ENCODE measurements at regions not wholly inside any gene's neighbourhood (a gene's known extent, or its start where the extent isn't known, plus 50 kb on each side); places are given as distances from the start of the nearest gene placed in this dataset.

DNA sequence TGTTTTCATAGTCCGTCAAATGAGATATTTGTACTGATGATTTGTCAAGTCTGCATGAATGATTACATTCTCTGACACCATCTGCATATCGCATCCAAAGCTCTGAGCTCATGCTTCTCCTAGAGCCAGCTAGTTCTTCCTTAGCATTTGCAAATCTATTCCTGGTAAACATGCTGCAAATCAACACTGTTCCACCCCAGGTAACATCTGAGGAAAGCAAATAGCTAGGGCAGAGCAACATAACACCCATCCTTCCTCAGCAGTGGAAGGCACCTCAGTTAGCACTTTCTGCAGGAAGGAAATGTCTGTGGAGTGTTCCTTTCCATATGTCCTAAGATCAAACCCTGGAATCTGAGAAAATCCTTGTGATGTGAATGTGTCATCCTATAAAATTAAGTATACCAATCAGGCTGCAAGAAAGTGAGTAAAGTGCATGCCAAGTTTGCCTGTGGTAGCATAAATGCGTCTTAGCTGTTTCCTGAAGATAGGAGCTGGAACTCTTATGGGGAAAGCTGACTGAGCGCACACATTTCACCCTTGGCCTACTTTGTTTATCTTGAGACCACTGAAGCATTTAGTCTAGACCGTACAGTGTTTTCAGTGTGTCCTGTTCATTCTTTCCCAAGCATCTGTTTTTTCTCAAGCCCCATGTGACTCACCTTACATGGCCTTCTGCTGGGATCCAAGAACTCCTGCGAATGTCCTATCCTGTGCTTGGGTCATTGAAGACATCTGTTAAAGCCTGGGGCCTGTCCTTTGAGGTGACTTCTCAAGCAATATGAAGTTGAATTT lies 50.9 kb upstream of the STARD4 start (continued):
- TF ChIP-seq, protein P1, sequence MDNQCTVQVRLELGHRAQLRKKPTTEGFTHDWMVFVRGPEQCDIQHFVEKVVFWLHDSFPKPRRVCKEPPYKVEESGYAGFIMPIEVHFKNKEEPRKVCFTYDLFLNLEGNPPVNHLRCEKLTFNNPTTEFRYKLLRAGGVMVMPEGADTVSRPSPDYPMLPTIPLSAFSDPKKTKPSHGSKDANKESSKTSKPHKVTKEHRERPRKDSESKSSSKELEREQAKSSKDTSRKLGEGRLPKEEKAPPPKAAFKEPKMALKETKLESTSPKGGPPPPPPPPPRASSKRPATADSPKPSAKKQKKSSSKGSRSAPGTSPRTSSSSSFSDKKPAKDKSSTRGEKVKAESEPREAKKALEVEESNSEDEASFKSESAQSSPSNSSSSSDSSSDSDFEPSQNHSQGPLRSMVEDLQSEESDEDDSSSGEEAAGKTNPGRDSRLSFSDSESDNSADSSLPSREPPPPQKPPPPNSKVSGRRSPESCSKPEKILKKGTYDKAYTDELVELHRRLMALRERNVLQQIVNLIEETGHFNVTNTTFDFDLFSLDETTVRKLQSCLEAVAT (IDR thresholded peaks at IDR 0.05), result no peak

DNA sequence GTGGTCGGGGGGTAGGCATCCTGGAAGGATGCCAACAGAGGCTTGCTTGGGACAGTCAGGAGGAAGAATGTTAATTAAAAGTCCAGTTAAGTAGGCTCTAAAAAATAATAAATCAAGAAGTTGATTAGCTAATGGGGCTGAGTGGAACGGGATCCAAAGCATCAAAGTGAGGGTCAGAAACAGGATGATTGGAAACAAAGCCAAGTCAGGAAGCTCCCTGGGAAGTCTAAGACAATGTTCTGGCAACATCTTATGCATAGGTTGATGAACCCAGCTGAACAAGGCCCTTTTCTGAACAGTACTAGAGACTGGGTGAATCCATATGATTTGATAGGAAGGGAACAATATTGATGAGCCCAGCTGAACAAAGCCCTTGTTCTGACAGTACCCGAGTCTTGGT lies 50.2 kb upstream of the STARD4 start:
- ChIA-PET RAD21 (ENCODE audit: unreplicated experiment) (no interaction called here), POLR2A (no interaction called here)
- WGBS (ENCODE audit: insufficient coverage, insufficient replicate concordance, low lambda C conversion rate, missing lambda C conversion rate), result 24% methylated on average over 3 of the region's 3 CpGs

More for the DNA sequence above, 50.2 kb upstream of the STARD4 start:
- TF ChIP-seq, protein P2, sequence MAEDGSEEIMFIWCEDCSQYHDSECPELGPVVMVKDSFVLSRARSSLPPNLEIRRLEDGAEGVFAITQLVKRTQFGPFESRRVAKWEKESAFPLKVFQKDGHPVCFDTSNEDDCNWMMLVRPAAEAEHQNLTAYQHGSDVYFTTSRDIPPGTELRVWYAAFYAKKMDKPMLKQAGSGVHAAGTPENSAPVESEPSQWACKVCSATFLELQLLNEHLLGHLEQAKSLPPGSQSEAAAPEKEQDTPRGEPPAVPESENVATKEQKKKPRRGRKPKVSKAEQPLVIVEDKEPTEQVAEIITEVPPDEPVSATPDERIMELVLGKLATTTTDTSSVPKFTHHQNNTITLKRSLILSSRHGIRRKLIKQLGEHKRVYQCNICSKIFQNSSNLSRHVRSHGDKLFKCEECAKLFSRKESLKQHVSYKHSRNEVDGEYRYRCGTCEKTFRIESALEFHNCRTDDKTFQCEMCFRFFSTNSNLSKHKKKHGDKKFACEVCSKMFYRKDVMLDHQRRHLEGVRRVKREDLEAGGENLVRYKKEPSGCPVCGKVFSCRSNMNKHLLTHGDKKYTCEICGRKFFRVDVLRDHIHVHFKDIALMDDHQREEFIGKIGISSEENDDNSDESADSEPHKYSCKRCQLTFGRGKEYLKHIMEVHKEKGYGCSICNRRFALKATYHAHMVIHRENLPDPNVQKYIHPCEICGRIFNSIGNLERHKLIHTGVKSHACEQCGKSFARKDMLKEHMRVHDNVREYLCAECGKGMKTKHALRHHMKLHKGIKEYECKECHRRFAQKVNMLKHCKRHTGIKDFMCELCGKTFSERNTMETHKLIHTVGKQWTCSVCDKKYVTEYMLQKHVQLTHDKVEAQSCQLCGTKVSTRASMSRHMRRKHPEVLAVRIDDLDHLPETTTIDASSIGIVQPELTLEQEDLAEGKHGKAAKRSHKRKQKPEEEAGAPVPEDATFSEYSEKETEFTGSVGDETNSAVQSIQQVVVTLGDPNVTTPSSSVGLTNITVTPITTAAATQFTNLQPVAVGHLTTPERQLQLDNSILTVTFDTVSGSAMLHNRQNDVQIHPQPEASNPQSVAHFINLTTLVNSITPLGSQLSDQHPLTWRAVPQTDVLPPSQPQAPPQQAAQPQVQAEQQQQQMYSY (CRISPR knock-in tag; IDR thresholded peaks at IDR 0.05), result no peak
- TF ChIP-seq GATAD2B (conservative IDR thresholded peaks at IDR 0.05; ENCODE audit: low read depth) (no peak), BRCA1 (IDR thresholded peaks at IDR 0.05; ENCODE audit: low read depth, low read length) (no peak), CBX3 (IDR thresholded peaks at IDR 0.05; ENCODE audit: borderline replicate concordance, low read depth) (no peak), ZNF217 (IDR thresholded peaks at IDR 0.05) (no peak), SMAD5 (IDR thresholded peaks at IDR 0.05; ENCODE audit: low read depth) (no peak)
- TF ChIP-seq, protein P3, sequence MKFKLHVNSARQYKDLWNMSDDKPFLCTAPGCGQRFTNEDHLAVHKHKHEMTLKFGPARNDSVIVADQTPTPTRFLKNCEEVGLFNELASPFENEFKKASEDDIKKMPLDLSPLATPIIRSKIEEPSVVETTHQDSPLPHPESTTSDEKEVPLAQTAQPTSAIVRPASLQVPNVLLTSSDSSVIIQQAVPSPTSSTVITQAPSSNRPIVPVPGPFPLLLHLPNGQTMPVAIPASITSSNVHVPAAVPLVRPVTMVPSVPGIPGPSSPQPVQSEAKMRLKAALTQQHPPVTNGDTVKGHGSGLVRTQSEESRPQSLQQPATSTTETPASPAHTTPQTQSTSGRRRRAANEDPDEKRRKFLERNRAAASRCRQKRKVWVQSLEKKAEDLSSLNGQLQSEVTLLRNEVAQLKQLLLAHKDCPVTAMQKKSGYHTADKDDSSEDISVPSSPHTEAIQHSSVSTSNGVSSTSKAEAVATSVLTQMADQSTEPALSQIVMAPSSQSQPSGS (IDR thresholded peaks at IDR 0.05; ENCODE audit: low read length), result no peak
- TF ChIP-seq, protein P4, sequence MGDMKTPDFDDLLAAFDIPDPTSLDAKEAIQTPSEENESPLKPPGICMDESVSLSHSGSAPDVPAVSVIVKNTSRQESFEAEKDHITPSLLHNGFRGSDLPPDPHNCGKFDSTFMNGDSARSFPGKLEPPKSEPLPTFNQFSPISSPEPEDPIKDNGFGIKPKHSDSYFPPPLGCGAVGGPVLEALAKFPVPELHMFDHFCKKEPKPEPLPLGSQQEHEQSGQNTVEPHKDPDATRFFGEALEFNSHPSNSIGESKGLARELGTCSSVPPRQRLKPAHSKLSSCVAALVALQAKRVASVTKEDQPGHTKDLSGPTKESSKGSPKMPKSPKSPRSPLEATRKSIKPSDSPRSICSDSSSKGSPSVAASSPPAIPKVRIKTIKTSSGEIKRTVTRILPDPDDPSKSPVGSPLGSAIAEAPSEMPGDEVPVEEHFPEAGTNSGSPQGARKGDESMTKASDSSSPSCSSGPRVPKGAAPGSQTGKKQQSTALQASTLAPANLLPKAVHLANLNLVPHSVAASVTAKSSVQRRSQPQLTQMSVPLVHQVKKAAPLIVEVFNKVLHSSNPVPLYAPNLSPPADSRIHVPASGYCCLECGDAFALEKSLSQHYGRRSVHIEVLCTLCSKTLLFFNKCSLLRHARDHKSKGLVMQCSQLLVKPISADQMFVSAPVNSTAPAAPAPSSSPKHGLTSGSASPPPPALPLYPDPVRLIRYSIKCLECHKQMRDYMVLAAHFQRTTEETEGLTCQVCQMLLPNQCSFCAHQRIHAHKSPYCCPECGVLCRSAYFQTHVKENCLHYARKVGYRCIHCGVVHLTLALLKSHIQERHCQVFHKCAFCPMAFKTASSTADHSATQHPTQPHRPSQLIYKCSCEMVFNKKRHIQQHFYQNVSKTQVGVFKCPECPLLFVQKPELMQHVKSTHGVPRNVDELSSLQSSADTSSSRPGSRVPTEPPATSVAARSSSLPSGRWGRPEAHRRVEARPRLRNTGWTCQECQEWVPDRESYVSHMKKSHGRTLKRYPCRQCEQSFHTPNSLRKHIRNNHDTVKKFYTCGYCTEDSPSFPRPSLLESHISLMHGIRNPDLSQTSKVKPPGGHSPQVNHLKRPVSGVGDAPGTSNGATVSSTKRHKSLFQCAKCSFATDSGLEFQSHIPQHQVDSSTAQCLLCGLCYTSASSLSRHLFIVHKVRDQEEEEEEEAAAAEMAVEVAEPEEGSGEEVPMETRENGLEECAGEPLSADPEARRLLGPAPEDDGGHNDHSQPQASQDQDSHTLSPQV (IDR thresholded peaks at IDR 0.05), result no peak
- SMC1A ChIA-PET (ENCODE audit: uncharacterized antibody, unreplicated experiment), result interaction anchor here (0.6 to 2.4 kb wide), 6 partner anchors 9 to 584 kb away, joined by 3 to 10 read pairs (median 3); no protein-coding TSS in a partner anchor
- Histone ChIP-seq H3K27ac (ENCODE audit: control insufficient read depth, insufficient read depth) (no peak overlapping the region), H4K20me1 (ENCODE audit: control insufficient read depth, insufficient read depth) (no peaks in the 10 kb centered on the region), H3K36me3 (ENCODE audit: control insufficient read depth in 2 of 2, insufficient read depth in 2 of 2, low read length in 1 of 2) (no peaks in the 10 kb centered on the region), H3K9ac (ENCODE audit: control insufficient read depth, insufficient read depth, low read length) (no peak overlapping the region), H3K9me3 (replicated peaks; ENCODE audit: control insufficient read depth, insufficient read depth, low read length) (no peaks in the 10 kb centered on the region), H3K4me3 (no peak overlapping the region), H3K4me2 (ENCODE audit: control insufficient read depth, insufficient read depth) (no peak overlapping the region), H2AFZ (ENCODE audit: control insufficient read depth, low read depth, low read length) (no peak overlapping the region), H3K27me3 (replicated peaks in 1 of 2; ENCODE audit: control insufficient read depth in 2 of 2, insufficient read depth in 2 of 2, low read length in 1 of 2) (no peaks in the 10 kb centered on the region), H3K79me2 (ENCODE audit: control insufficient read depth, insufficient read depth, low read length) (no peaks in the 10 kb centered on the region), H3K4me1 (ENCODE audit: control insufficient read depth, insufficient read depth, low read length) (no peaks in the 10 kb centered on the region)
- intact Hi-C loops (cut with micrococcal nuclease; ENCODE audit: unreplicated experiment) (no loop called here), in situ Hi-C loops (cut with MboI) (no loop called here)
- BruUV-seq (replicated peaks), result no TSS peak
- FAIRE-seq, result no peak
- DNase-seq (ENCODE audit: low read depth, low spot score), result no peak
- CTCF ChIA-PET, result interaction anchor here (0.9 to 1.4 kb wide), 2 partner anchors 27 to 588 kb away, joined by 3 to 4 read pairs; no protein-coding TSS in a partner anchor
- ATAC-seq, result no peak
